ENCODE measurements at regions not wholly inside any gene's neighbourhood (a gene's known extent, or its start where the extent isn't known, plus 50 kb on each side); places are given as distances from the start of the nearest gene placed in this dataset.

DNA sequence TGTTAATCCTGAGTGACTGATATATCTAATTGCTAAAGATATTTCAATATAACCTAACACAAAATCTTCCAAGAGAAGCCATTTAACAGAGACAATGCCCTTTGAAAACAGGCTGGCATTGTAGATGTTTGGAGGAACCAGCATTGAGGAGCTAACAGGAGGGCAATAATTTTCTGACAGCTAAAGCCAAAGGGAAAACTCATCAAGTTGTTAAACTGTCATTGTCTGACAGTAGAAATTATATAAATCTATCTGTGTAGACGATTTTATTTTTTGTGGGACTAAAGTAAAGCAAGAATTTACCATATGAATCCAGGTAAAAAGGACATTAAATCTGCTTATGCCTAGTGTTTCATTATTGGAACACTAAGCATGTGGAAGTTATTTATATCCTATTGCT, 500.2 kb upstream of the NMUR2 start:
- TF ChIP-seq, protein P1, sequence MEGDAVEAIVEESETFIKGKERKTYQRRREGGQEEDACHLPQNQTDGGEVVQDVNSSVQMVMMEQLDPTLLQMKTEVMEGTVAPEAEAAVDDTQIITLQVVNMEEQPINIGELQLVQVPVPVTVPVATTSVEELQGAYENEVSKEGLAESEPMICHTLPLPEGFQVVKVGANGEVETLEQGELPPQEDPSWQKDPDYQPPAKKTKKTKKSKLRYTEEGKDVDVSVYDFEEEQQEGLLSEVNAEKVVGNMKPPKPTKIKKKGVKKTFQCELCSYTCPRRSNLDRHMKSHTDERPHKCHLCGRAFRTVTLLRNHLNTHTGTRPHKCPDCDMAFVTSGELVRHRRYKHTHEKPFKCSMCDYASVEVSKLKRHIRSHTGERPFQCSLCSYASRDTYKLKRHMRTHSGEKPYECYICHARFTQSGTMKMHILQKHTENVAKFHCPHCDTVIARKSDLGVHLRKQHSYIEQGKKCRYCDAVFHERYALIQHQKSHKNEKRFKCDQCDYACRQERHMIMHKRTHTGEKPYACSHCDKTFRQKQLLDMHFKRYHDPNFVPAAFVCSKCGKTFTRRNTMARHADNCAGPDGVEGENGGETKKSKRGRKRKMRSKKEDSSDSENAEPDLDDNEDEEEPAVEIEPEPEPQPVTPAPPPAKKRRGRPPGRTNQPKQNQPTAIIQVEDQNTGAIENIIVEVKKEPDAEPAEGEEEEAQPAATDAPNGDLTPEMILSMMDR (IDR thresholded peaks at IDR 0.05; ENCODE audit: borderline replicate concordance, extremely low read depth, low read length, poor library complexity, severe bottlenecking): no peak
- no peak for TF ChIP-seq EZH2 (IDR thresholded peaks at IDR 0.05; ENCODE audit: borderline replicate concordance, low read depth, low read length, severe bottlenecking)

Data from DND-41 (cell line).